Endothelial cell (in vitro differentiated cells): ENCODE measurements at regions not wholly inside any gene's neighbourhood (a gene's known extent, or its start where the extent isn't known, plus 50 kb on each side); places are given as distances from the start of the nearest gene placed in this dataset.
"Not testable (repeated sequence)": the region's sequence is repeated elsewhere in the genome, so short reads cannot be mapped to it uniquely, and the experiment has no call there.

Experiments
- DNase-seq: peaks from one replicate; pipeline ENCODE4 v3.0.0; 2021; ENCODE audit warnings: low spot score
- H3K27ac Mint-ChIP-seq: one replicate; pipeline ENCODE4 v1.8.0; 2021; ENCODE audit warnings: mixed read lengths, inconsistent platforms; ENCODE audit not compliant: unreplicated experiment
- H3K27me3 Mint-ChIP-seq: one replicate; pipeline ENCODE4 v1.8.0; 2021; ENCODE audit warnings: mild to moderate bottlenecking, moderate library complexity, mixed read lengths, inconsistent platforms; ENCODE audit not compliant: unreplicated experiment
- H3K36me3 Mint-ChIP-seq: one replicate; pipeline ENCODE4 v1.8.0; 2021; ENCODE audit warnings: mild to moderate bottlenecking, low read depth, mixed read lengths, inconsistent platforms; ENCODE audit not compliant: unreplicated experiment
- H3K4me1 Mint-ChIP-seq: one replicate; pipeline ENCODE4 v1.8.0; 2021; ENCODE audit warnings: mild to moderate bottlenecking, mixed read lengths, inconsistent platforms; ENCODE audit not compliant: unreplicated experiment
- H3K4me3 Mint-ChIP-seq: one replicate; pipeline ENCODE4 v1.8.0; 2021; ENCODE audit warnings: mild to moderate bottlenecking, mixed read lengths, inconsistent platforms; ENCODE audit not compliant: unreplicated experiment
- H3K9me3 Mint-ChIP-seq: one replicate; pipeline ENCODE4 v1.8.0; 2021; ENCODE audit warnings: mixed read lengths, inconsistent platforms; ENCODE audit not compliant: unreplicated experiment
- CTCF ChIP-seq: fragments of 200-600 bp; sonication (generic); IDR thresholded peaks from one replicate; pipeline ENCODE4 v1.5.0; 2021; ENCODE audit warnings: antibody characterized with exemption; ENCODE audit not compliant: unreplicated experiment

GRCh38 chr6:6826095-6826901 lies 237.8 kb downstream of the LY86 start:
- peaks cover 9% of the 10 kb centered on the region for H3K27me3 Mint-ChIP-seq
- no peak overlapping the region for H3K27ac Mint-ChIP-seq
- DNase-seq = no peak
- no peaks in the 10 kb centered on the region for H3K9me3 Mint-ChIP-seq
- TF ChIP-seq CTCF = no peak
- peaks cover 4% of the 10 kb centered on the region for H3K4me1 Mint-ChIP-seq
- H3K36me3 Mint-ChIP-seq = no peaks in the 10 kb centered on the region
- H3K4me3 Mint-ChIP-seq = no peak overlapping the region

- peaks cover 4% of the 10 kb centered on the region for H3K4me1 Mint-ChIP-seq
- no peak overlapping the region for H3K27ac Mint-ChIP-seq
- H3K36me3 Mint-ChIP-seq = no peaks in the 10 kb centered on the region
- H3K9me3 Mint-ChIP-seq = no peaks in the 10 kb centered on the region
- peaks cover 9% of the 10 kb centered on the region for H3K27me3 Mint-ChIP-seq
- H3K4me3 Mint-ChIP-seq = no peak overlapping the region
- DNase-seq = no peak
- no peak for TF ChIP-seq CTCF
These were observed 238.4 kb downstream of the LY86 start for GRCh38 chr6:6826961-6827360.

- peaks cover 4% of the 10 kb centered on the region for H3K4me1 Mint-ChIP-seq
- TF ChIP-seq CTCF = no peak
- DNase-seq = no peak
- H3K9me3 Mint-ChIP-seq = no peaks in the 10 kb centered on the region
- H3K36me3 Mint-ChIP-seq = no peaks in the 10 kb centered on the region
- H3K4me3 Mint-ChIP-seq = no peak overlapping the region
- no peaks in the 10 kb centered on the region for H3K27me3 Mint-ChIP-seq
- no peak overlapping the region for H3K27ac Mint-ChIP-seq
These were observed 241.6 kb downstream of the LY86 start for GRCh38 chr6:6829872-6830685.

- H3K4me1 Mint-ChIP-seq, DNase-seq, H3K36me3 Mint-ChIP-seq, H3K27me3 Mint-ChIP-seq, H3K9me3 Mint-ChIP-seq, H3K4me3 Mint-ChIP-seq, H3K27ac Mint-ChIP-seq: not testable (repeated sequence)
These were observed 242.2 kb downstream of the LY86 start for GRCh38 chr6:6830686-6831063.

- no peak overlapping the region for H3K27ac Mint-ChIP-seq
These were observed 243.9 kb downstream of the LY86 start for GRCh38 chr6:6832439-6832838.

More at GRCh38 chr6:6832439-6832838, 243.9 kb downstream of the LY86 start:
- Mint-ChIP-seq H3K4me3 (no peak overlapping the region), H3K9me3 (no peaks in the 10 kb centered on the region), H3K36me3 (no peaks in the 10 kb centered on the region), H3K4me1 (peaks cover 6% of the 10 kb centered on the region), H3K27me3 (no peaks in the 10 kb centered on the region)
- TF ChIP-seq CTCF = no peak
- DNase-seq = no peak
